GM12878 (cell line): ENCODE measurements at regions not wholly inside any gene's neighbourhood (a gene's known extent, or its start where the extent isn't known, plus 50 kb on each side); places are given as distances from the start of the nearest gene placed in this dataset.

Source experiments
- ATAC-seq: fragments of 200-7000 bp; cut with Tn5 transposase; 3 replicates; pipeline ENCODE4 v1.9.1; 2020; ENCODE audit warnings: mild to moderate bottlenecking, moderate library complexity
- BruUV-seq: library from RNA; stranded (reverse); fragments of 400-500 nt; replicated peaks from 2 replicates; lab custom pipeline; 2021; lab: Mats Ljungman, UMichigan
- CTCF ChIA-PET: fragments of 300-600 bp; sonication (Branson Sonifier 250); formaldehyde crosslinking; extraction: SDS; loops from one replicate; lab custom pipeline; 2021; ENCODE audit warnings: inconsistent platforms; lab: Yijun Ruan, JAX
- POLR2A ChIA-PET: fragments of 350-600 bp; formaldehyde crosslinking; extraction: SDS; loops from one replicate; lab custom pipeline; 2021; ENCODE audit warnings: inconsistent platforms; lab: Charles Lee
- RAD21 ChIA-PET: fragments of 300-600 bp; sonication (Branson Sonifier 250); formaldehyde crosslinking; loops from one replicate; lab custom pipeline; 2023; ENCODE audit warnings: antibody characterized with exemption; ENCODE audit not compliant: unreplicated experiment; lab: Charles Lee
- SMC1A ChIA-PET: fragments of 300-600 bp; sonication (Branson Sonifier 250); formaldehyde crosslinking; loops from one replicate; lab custom pipeline; 2023; ENCODE audit not compliant: unreplicated experiment, uncharacterized antibody; lab: Charles Lee
- DNase-seq: peaks from one replicate; pipeline ENCODE4 v3.0.0-alpha.2; 2011; ENCODE audit warnings: low read depth, low spot score
- FAIRE-seq: peaks from 3 replicates; lab custom pipeline; 2011; peaks lifted over from hg19 to GRCh38; lab: Jason Lieb, UNC
- H2AFZ ChIP-seq: 2 replicates; pipeline ENCODE4 v1.6.0; 2011; ENCODE audit warnings: low read depth, low read length, control low read depth; ENCODE audit not compliant: control insufficient read depth
- H3K27ac ChIP-seq: 2 replicates; pipeline ENCODE4 v1.5.1; 2011; ENCODE audit warnings: control low read depth; ENCODE audit not compliant: control insufficient read depth, insufficient read depth
- H3K27me3 ChIP-seq, 2 experiments: replicated peaks in 1 of 2; 2 replicates each; pipeline versions ENCODE4 v1.6.0 to v1.6.1; 2011; ENCODE audit warnings: low read length in 1 of 2; ENCODE audit not compliant: control insufficient read depth in 2 of 2, insufficient read depth in 2 of 2
- H3K36me3 ChIP-seq, 2 experiments: 2 replicates each; pipeline ENCODE4 v1.5.1; 2011; ENCODE audit warnings: low read length in 1 of 2; ENCODE audit not compliant: control insufficient read depth in 2 of 2, insufficient read depth in 2 of 2
- H3K4me1 ChIP-seq: 2 replicates; pipeline ENCODE4 v1.6.1; 2011; ENCODE audit warnings: mild to moderate bottlenecking, low read length, moderate library complexity, mixed read lengths; ENCODE audit not compliant: control insufficient read depth, insufficient read depth
- H3K4me2 ChIP-seq: 2 replicates; pipeline ENCODE4 v1.6.0; 2011; ENCODE audit warnings: control low read depth; ENCODE audit not compliant: control insufficient read depth, insufficient read depth
- H3K4me3 ChIP-seq: fragments of 200-600 bp; sonication (generic); 2 replicates; pipeline ENCODE4 v1.5.1; 2016
- H3K79me2 ChIP-seq: 2 replicates; pipeline ENCODE4 v1.6.0; 2011; ENCODE audit warnings: low read length; ENCODE audit not compliant: control insufficient read depth, insufficient read depth
- H3K9ac ChIP-seq: 2 replicates; pipeline ENCODE4 v1.8.0; 2011; ENCODE audit warnings: low read length, control low read depth, mixed read lengths; ENCODE audit not compliant: control insufficient read depth, insufficient read depth
- H3K9me3 ChIP-seq: replicated peaks from 3 replicates; pipeline ENCODE4 v1.5.1; 2011; ENCODE audit warnings: mild to moderate bottlenecking, low read length; ENCODE audit not compliant: control insufficient read depth, insufficient read depth
- H4K20me1 ChIP-seq: 2 replicates; pipeline ENCODE4 v1.6.0; 2011; ENCODE audit not compliant: control insufficient read depth, insufficient read depth
- BACH1 ChIP-seq: fragments of 450-650 bp; IDR thresholded peaks from 2 replicates; pipeline ENCODE4 v1.6.1; 2017; ENCODE audit warnings: mild to moderate bottlenecking, borderline replicate concordance
- BMI1 ChIP-seq: fragments of 450-650 bp; IDR thresholded peaks from 2 replicates; pipeline ENCODE4 v1.6.1; 2016; ENCODE audit warnings: mild to moderate bottlenecking, moderate library complexity, borderline replicate concordance
- CHD4 ChIP-seq: fragments of 200-600 bp; sonication (generic); IDR thresholded peaks from 2 replicates; pipeline ENCODE4 v1.6.1; 2016; ENCODE audit warnings: mild to moderate bottlenecking
- CREB1 ChIP-seq: IDR thresholded peaks from 2 replicates; pipeline ENCODE4 v1.6.1; 2012; ENCODE audit warnings: low read depth, mild to moderate bottlenecking, inconsistent platforms
- RELB ChIP-seq: fragments of 450-650 bp; IDR thresholded peaks from 2 replicates; pipeline ENCODE4 v1.6.1; 2017; ENCODE audit warnings: low read depth, mild to moderate bottlenecking, moderate library complexity
- TCF3 ChIP-seq: IDR thresholded peaks from 2 replicates; pipeline ENCODE4 v1.6.1; 2012; ENCODE audit warnings: low read depth, mild to moderate bottlenecking, low read length, borderline replicate concordance; ENCODE audit not compliant: insufficient read depth
- WGBS: methylation state at CpG from one replicate; pipeline ENCODE4 v1.1.6; 2016; ENCODE audit warnings: low lambda C conversion rate; ENCODE audit not compliant: insufficient replicate concordance, insufficient coverage; ENCODE audit errors: missing lambda C conversion rate; 5-methylcytosine and 5-hydroxymethylcytosine counted together
- in situ Hi-C: fragments of 300-500 bp; cut with MboI; formaldehyde crosslinking; loops from 9 replicates; pipeline ENCODE4 v1.14.3; 2018; ENCODE audit warnings: mixed read lengths
- intact Hi-C: fragments of 100-400 bp; cut with micrococcal nuclease; formaldehyde crosslinking; loops from one replicate; pipeline ENCODE4 v1.14.2; 2022; ENCODE audit not compliant: unreplicated experiment
- TF ChIP-seq, protein P1 (sequence below): fragments of 450-650 bp; IDR thresholded peaks from 2 replicates; pipeline ENCODE4 v1.6.1; 2018; ENCODE audit warnings: mild to moderate bottlenecking, low read depth, moderate library complexity; ENCODE audit not compliant: partially characterized antibody

GRCh38 chr5:124238350-124238749 is 508.1 kb downstream of the ZNF608 start:
- TF ChIP-seq CHD4, result no peak
- no peak overlapping the region for H3K4me2 ChIP-seq
- H3K79me2 ChIP-seq, result no peaks in the 10 kb centered on the region
- ChIA-PET POLR2A (no interaction called here), RAD21 (no interaction called here), CTCF (no interaction called here), SMC1A (no interaction called here)
- ATAC-seq (no peak), DNase-seq (no peak), FAIRE-seq (no peak)
- no peaks in the 10 kb centered on the region for H3K4me1 ChIP-seq
- H4K20me1 ChIP-seq, result no peaks in the 10 kb centered on the region
- H3K9me3 ChIP-seq, result no peaks in the 10 kb centered on the region
- H3K27me3 ChIP-seq, result no peaks in the 10 kb centered on the region
- intact Hi-C loops (no loop called here), in situ Hi-C loops (no loop called here)
- no peak overlapping the region for H3K27ac ChIP-seq
- 45% methylated on average over 6 of the region's 6 CpGs for WGBS
- H2AFZ ChIP-seq, result no peak overlapping the region
- no peak overlapping the region for H3K4me3 ChIP-seq
- no TSS peak for BruUV-seq
- H3K36me3 ChIP-seq, result no peaks in the 10 kb centered on the region
- H3K9ac ChIP-seq, result no peak overlapping the region

DNA sequence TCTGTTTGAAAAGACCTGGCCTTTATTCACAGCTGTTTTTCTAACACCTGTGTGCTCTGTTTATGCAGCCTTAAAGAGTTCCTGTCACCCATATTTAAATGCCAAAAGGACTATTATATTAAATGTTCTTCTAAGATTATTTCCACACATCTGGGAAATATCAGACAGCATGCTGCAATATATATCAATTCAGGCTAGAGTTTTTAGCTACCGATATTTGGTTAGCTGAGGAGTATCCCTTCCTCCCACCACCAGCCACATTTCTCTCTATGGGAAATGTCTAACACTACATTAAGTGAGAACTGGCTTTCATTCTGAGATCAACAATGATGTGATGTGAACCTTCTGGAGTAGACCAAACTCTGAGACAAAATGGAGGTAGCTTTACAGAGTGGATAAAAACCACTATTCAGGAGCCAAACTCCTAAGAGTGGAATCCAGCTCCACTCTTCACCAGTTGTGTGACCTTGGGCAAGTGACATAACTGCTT is 509.2 kb downstream of the ZNF608 start:
- no peak for FAIRE-seq

More for the DNA sequence above, 509.2 kb downstream of the ZNF608 start:
- ChIA-PET SMC1A (no interaction called here), POLR2A (no interaction called here), CTCF (no interaction called here), RAD21 (no interaction called here)
- Histone ChIP-seq H3K4me2 (no peak overlapping the region), H3K4me3 (no peak overlapping the region), H3K79me2 (no peaks in the 10 kb centered on the region), H3K27me3 (no peaks in the 10 kb centered on the region), H3K36me3 (no peaks in the 10 kb centered on the region), H4K20me1 (no peaks in the 10 kb centered on the region), H3K9ac (no peak overlapping the region), H3K9me3 (no peaks in the 10 kb centered on the region), H3K4me1 (no peaks in the 10 kb centered on the region), H2AFZ (no peak overlapping the region), H3K27ac (no peak overlapping the region)
- WGBS, result 50% methylated on average over 1 of the region's 1 CpG
- BruUV-seq, result no TSS peak
- no peak for DNase-seq
- intact Hi-C loops (no loop called here), in situ Hi-C loops (no loop called here)
- no peak for TF ChIP-seq BMI1
- no peak for TF ChIP-seq BACH1
- no peak for TF ChIP-seq TCF3
- TF ChIP-seq RELB, result no peak
- no peak for TF ChIP-seq CREB1
- TF ChIP-seq, protein P1, sequence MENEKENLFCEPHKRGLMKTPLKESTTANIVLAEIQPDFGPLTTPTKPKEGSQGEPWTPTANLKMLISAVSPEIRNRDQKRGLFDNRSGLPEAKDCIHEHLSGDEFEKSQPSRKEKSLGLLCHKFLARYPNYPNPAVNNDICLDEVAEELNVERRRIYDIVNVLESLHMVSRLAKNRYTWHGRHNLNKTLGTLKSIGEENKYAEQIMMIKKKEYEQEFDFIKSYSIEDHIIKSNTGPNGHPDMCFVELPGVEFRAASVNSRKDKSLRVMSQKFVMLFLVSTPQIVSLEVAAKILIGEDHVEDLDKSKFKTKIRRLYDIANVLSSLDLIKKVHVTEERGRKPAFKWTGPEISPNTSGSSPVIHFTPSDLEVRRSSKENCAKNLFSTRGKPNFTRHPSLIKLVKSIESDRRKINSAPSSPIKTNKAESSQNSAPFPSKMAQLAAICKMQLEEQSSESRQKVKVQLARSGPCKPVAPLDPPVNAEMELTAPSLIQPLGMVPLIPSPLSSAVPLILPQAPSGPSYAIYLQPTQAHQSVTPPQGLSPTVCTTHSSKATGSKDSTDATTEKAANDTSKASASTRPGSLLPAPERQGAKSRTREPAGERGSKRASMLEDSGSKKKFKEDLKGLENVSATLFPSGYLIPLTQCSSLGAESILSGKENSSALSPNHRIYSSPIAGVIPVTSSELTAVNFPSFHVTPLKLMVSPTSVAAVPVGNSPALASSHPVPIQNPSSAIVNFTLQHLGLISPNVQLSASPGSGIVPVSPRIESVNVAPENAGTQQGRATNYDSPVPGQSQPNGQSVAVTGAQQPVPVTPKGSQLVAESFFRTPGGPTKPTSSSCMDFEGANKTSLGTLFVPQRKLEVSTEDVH, result no peak
- ATAC-seq, result no peak
